ENCODE measurements at regions not wholly inside any gene's neighbourhood (a gene's known extent, or its start where the extent isn't known, plus 50 kb on each side); places are given as distances from the start of the nearest gene placed in this dataset.

DNA sequence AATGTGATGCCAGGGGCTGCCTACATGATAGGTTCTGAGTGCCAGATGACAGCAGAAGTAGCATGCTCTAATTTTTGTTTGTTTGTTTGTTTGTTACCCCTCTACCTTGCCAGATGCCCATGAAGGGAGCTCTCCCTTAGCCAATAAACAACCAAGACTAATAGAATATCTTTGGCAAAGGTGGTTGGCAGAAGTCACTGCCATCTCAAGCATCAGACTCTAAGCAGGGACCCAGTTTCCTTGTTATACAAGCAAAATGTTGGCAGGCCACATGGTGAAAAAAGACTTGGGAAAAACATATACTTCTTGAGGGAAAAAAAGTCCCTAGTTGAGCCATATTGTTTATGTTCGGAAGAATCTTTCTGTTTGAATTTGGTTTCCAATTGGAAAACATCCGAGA lies 609.0 kb upstream of the CFAP20DC start:
- TF ChIP-seq, protein P1, sequence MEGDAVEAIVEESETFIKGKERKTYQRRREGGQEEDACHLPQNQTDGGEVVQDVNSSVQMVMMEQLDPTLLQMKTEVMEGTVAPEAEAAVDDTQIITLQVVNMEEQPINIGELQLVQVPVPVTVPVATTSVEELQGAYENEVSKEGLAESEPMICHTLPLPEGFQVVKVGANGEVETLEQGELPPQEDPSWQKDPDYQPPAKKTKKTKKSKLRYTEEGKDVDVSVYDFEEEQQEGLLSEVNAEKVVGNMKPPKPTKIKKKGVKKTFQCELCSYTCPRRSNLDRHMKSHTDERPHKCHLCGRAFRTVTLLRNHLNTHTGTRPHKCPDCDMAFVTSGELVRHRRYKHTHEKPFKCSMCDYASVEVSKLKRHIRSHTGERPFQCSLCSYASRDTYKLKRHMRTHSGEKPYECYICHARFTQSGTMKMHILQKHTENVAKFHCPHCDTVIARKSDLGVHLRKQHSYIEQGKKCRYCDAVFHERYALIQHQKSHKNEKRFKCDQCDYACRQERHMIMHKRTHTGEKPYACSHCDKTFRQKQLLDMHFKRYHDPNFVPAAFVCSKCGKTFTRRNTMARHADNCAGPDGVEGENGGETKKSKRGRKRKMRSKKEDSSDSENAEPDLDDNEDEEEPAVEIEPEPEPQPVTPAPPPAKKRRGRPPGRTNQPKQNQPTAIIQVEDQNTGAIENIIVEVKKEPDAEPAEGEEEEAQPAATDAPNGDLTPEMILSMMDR (IDR thresholded peaks at IDR 0.05; ENCODE audit: insufficient read depth, low read depth, low read length), result no peak
- no peak for TF ChIP-seq EZH2 (IDR thresholded peaks at IDR 0.05; ENCODE audit: insufficient read depth, low read length)
